ENCODE measurements at regions not wholly inside any gene's neighbourhood (a gene's known extent, or its start where the extent isn't known, plus 50 kb on each side); places are given as distances from the start of the nearest gene placed in this dataset.

DNA sequence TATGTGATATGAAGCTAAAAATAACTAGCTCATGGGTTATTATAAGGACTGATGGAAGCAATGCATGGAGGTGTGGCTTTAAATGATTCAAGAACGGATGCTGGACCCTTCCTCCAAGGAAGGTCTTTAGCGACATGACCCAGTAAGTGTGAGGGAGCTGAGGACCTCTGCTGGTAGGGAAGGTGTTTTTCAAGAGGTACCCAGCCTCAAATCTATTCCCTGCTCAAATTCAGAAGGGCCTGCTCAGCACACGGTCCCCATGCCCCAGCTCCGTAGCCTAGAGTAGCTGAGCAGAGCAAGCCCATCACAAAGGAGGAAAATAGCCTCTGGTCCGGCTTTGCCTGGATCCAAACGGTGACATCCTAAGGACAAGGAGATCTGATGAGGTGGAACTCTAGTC is 266.2 kb upstream of the IGF1R start:
- peaks cover 0 to 6% of the 10 kb centered on the region in 2 donors for H3K9me3 ChIP-seq
- no peak overlapping the region for H3K4me3 ChIP-seq
- TF ChIP-seq CTCF (IDR thresholded peaks at IDR 0.05), result no peak
- H3K36me3 ChIP-seq, result no peaks in the 10 kb centered on the region
- H3K4me1 ChIP-seq, result no peaks in the 10 kb centered on the region
- no peak overlapping the region for H3K27ac ChIP-seq
- peaks cover 4% of the 10 kb centered on the region for H3K27me3 ChIP-seq
- intact Hi-C loops (cut with DNase I), result no loop called here
- DNase-seq (ENCODE audit: low spot score in 2 of 2), result no peak

DNA sequence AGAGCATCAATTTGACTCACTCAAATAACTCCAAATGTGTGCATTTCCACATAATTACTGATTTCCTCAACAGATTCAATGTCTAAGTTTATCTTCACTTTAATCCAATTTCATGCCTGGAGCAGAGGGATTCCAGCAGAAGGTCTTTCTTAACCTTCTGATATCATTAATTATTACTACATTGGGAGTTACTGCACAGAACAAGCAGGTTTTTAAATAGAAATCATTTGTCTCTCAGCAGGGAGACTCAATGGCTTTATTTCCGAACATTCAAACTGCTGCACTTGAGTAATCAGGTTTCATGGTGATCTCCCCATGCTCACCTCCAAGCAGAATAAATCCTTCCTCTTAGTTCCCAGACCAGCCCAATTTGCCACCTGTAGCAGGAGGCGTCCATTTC is 264.8 kb upstream of the IGF1R start:
- Histone ChIP-seq H3K9me3 (peaks cover 0 to 6% of the 10 kb centered on the region in 2 donors), H3K36me3 (no peaks in the 10 kb centered on the region), H3K27ac (no peak overlapping the region), H3K27me3 (peaks cover 4% of the 10 kb centered on the region), H3K4me1 (no peaks in the 10 kb centered on the region), H3K4me3 (no peak overlapping the region)
- TF ChIP-seq CTCF (IDR thresholded peaks at IDR 0.05), result no peak
- no peak for DNase-seq (ENCODE audit: low spot score in 2 of 2)
- intact Hi-C loops (cut with DNase I), result no loop called here

DNA sequence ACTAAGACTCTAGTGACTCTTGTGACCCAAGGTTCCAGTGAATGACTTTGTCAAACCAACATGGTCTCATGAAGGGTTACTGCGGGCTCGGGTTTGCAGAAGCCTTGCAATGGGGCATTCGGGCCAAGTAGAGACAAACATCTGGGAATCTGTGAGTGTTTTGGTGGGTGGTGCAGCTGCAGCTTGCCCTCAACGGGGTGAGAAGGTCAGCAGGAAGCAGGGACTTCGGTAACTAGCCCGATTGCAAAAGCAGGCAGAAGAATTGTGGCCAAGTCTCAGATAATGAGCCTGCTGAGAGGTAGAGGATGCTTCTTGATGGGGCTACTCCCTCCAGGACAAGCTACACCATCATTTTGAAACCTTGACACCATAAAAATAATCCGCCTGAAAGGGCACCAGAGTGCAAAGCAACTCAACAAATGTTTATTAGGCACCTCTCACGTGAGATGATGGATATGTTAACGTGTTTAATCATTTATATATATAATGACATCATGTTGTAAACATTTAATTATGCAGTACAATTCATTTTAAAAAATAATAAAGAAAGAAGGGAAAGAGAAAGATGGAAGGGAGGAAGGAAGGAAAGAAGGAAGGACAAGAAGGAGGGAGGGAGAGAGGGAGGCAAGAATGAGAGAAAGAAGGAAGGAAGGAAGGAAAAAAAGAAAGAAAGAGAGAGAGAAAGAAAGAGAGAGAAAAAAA is 263.9 kb upstream of the IGF1R start:
- Histone ChIP-seq H3K27ac (no peak overlapping the region), H3K4me3 (no peak overlapping the region), H3K9me3 (peaks cover 0 to 1% of the 10 kb centered on the region in 2 donors), H3K4me1 (no peaks in the 10 kb centered on the region), H3K27me3 (peaks cover 4% of the 10 kb centered on the region), H3K36me3 (no peaks in the 10 kb centered on the region)
- intact Hi-C loops (cut with DNase I), result no loop called here
- TF ChIP-seq CTCF (IDR thresholded peaks at IDR 0.05), result no peak
- DNase-seq (ENCODE audit: low spot score in 2 of 2), result no peak

GRCh38 chr15:98385752-98386381 is 262.5 kb upstream of the IGF1R start:
- H3K9me3 ChIP-seq, result no peaks in the 10 kb centered on the region
- TF ChIP-seq CTCF (IDR thresholded peaks at IDR 0.05), result no peak
- intact Hi-C loops (cut with DNase I), result no loop called here
- no peak for DNase-seq (ENCODE audit: low spot score in 2 of 2)
- no peak overlapping the region for H3K27ac ChIP-seq
- no peaks in the 10 kb centered on the region for H3K36me3 ChIP-seq
- no peaks in the 10 kb centered on the region for H3K4me1 ChIP-seq
- no peak overlapping the region for H3K4me3 ChIP-seq
- H3K27me3 ChIP-seq, result peaks cover 4% of the 10 kb centered on the region

DNA sequence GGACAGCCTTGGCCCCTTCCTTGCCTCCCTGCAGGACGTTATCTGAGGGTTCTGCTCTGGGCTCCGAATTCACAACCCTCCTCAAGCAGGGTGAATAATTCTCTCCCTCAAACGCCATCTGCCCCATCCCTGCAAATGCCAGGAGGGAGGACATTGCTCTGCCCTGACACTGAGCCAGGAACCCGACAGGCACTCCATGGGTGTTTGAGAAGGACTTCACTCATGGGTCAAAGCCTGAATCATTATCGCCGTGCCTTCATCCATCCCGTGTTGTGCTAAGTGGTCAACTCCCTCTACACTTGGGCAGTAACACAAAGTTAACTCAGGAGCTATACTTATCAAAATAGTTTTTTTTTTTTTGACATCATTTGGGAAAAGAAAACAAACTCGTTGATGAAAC is 261.8 kb upstream of the IGF1R start:
- TF ChIP-seq CTCF (IDR thresholded peaks at IDR 0.05), result no peak
- intact Hi-C loops (cut with DNase I), result no loop called here
- no peaks in the 10 kb centered on the region for H3K36me3 ChIP-seq
- DNase-seq (ENCODE audit: low spot score in 2 of 2), result no peak
- H3K4me1 ChIP-seq, result no peaks in the 10 kb centered on the region
- no peaks in the 10 kb centered on the region for H3K9me3 ChIP-seq
- no peak overlapping the region for H3K4me3 ChIP-seq
- no peak overlapping the region for H3K27ac ChIP-seq
- H3K27me3 ChIP-seq, result peaks cover 4% of the 10 kb centered on the region

Measured in ascending aorta (tissue), 2 donors.